ENCODE measurements at regions not wholly inside any gene's neighbourhood (a gene's known extent, or its start where the extent isn't known, plus 50 kb on each side); places are given as distances from the start of the nearest gene placed in this dataset.
"Not testable (repeated sequence)": the region's sequence is repeated elsewhere in the genome, so short reads cannot be mapped to it uniquely, and the experiment has no call there.

GRCh38 chr6:140341272-140341671, 966.8 kb upstream of the CITED2 start:
- H3K27ac Mint-ChIP-seq = no peak overlapping the region
- DNase-seq (no peak), ATAC-seq (ENCODE audit: low read depth in 2 of 2) (no peak)
- Histone ChIP-seq H3K36me3 (ENCODE audit: control insufficient read depth, insufficient read depth, low read length) (no peaks in the 10 kb centered on the region), H3K27me3 (ENCODE audit: control insufficient read depth, insufficient read depth, low read length) (no peaks in the 10 kb centered on the region), H3K4me3 (ENCODE audit: low read depth, low read length) (no peak overlapping the region), H3K9me3 (ENCODE audit: control insufficient read depth in 2 of 2, low read length in 2 of 2) (no peaks in the 10 kb centered on the region), H3K4me1 (ENCODE audit: control insufficient read depth, insufficient read depth, low read length, poor library complexity, severe bottlenecking) (no peaks in the 10 kb centered on the region), H3K27ac (ENCODE audit: insufficient read depth, low read length, poor library complexity, severe bottlenecking) (no peak overlapping the region)
- H3K4me1 Mint-ChIP-seq = no peaks in the 10 kb centered on the region
- peaks cover 0 to 4% (median 0%) of the 10 kb centered on the region in 7 donors for H3K9me3 Mint-ChIP-seq
- H3K4me3 Mint-ChIP-seq = no peak overlapping the region
- no peaks in the 10 kb centered on the region for H3K27me3 Mint-ChIP-seq
- no peaks in the 10 kb centered on the region for H3K36me3 Mint-ChIP-seq

GRCh38 chr6:140340795-140341194, 966.3 kb upstream of the CITED2 start:
- peaks cover 0 to 4% (median 0%) of the 10 kb centered on the region in 7 donors for H3K9me3 Mint-ChIP-seq
- no peak overlapping the region for H3K27ac ChIP-seq (ENCODE audit: insufficient read depth, low read length, poor library complexity, severe bottlenecking)

DNA sequence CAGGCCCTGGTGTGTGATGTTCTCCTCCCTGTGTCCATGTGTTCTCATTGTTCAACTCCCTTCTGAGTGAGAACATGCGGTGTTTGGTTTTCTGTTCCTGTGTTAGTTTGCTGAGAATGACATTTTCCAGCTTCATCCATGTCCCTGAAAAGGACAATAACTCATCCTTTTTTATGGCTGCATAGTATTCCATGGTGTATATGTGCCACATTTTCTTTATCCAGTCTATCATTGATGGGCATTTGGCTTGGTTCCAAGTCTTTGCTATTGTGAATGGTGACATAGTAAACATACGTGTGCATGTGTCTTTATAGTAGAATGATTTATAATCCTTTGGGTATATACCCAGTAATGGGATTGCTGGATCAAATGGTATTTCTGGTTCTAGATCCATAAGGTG, 964.6 kb upstream of the CITED2 start:
- not testable (repeated sequence) for H3K27ac ChIP-seq (ENCODE audit: insufficient read depth, low read length, poor library complexity, severe bottlenecking); H3K27me3 ChIP-seq (ENCODE audit: control insufficient read depth, insufficient read depth, low read length); H3K36me3 Mint-ChIP-seq; ATAC-seq (ENCODE audit: low read depth in 2 of 2); DNase-seq; H3K4me1 Mint-ChIP-seq; H3K9me3 ChIP-seq (ENCODE audit: control insufficient read depth in 2 of 2, low read length in 2 of 2); H3K27me3 Mint-ChIP-seq; H3K36me3 ChIP-seq (ENCODE audit: control insufficient read depth, insufficient read depth, low read length); H3K4me3 Mint-ChIP-seq; H3K27ac Mint-ChIP-seq; H3K4me1 ChIP-seq (ENCODE audit: control insufficient read depth, insufficient read depth, low read length, poor library complexity, severe bottlenecking); H3K4me3 ChIP-seq (ENCODE audit: low read depth, low read length); H3K9me3 Mint-ChIP-seq

More at GRCh38 chr6:140340795-140341194, 966.3 kb upstream of the CITED2 start:
- H3K36me3 ChIP-seq (ENCODE audit: control insufficient read depth, insufficient read depth, low read length) = no peaks in the 10 kb centered on the region
- no peak overlapping the region for H3K4me3 Mint-ChIP-seq
- H3K4me1 Mint-ChIP-seq = no peaks in the 10 kb centered on the region
- DNase-seq = no peak
- H3K27me3 Mint-ChIP-seq = no peaks in the 10 kb centered on the region
- no peaks in the 10 kb centered on the region for H3K4me1 ChIP-seq (ENCODE audit: control insufficient read depth, insufficient read depth, low read length, poor library complexity, severe bottlenecking)
- no peaks in the 10 kb centered on the region for H3K36me3 Mint-ChIP-seq
- no peaks in the 10 kb centered on the region for H3K27me3 ChIP-seq (ENCODE audit: control insufficient read depth, insufficient read depth, low read length)
- H3K4me3 ChIP-seq (ENCODE audit: low read depth, low read length) = no peak overlapping the region
- no peak overlapping the region for H3K27ac Mint-ChIP-seq
- no peaks in the 10 kb centered on the region for H3K9me3 ChIP-seq (ENCODE audit: control insufficient read depth in 2 of 2, low read length in 2 of 2)
- ATAC-seq (ENCODE audit: low read depth in 2 of 2) = no peak

- Histone ChIP-seq H3K4me1 (ENCODE audit: control insufficient read depth, insufficient read depth, low read length, poor library complexity, severe bottlenecking) (no peaks in the 10 kb centered on the region), H3K9me3 (ENCODE audit: control insufficient read depth in 2 of 2, low read length in 2 of 2) (no peaks in the 10 kb centered on the region), H3K36me3 (ENCODE audit: control insufficient read depth, insufficient read depth, low read length) (no peaks in the 10 kb centered on the region), H3K4me3 (ENCODE audit: low read depth, low read length) (no peak overlapping the region), H3K27ac (ENCODE audit: insufficient read depth, low read length, poor library complexity, severe bottlenecking) (no peak overlapping the region), H3K27me3 (ENCODE audit: control insufficient read depth, insufficient read depth, low read length) (no peaks in the 10 kb centered on the region)
- H3K27me3 Mint-ChIP-seq = no peaks in the 10 kb centered on the region
- H3K4me3 Mint-ChIP-seq = no peak overlapping the region
- ATAC-seq (ENCODE audit: low read depth in 2 of 2) (no peak), DNase-seq (peak in 1 of 3 donors; percentile 10)
- H3K36me3 Mint-ChIP-seq = no peaks in the 10 kb centered on the region
- H3K9me3 Mint-ChIP-seq = peaks cover 0 to 2% (median 0%) of the 10 kb centered on the region in 7 donors
- H3K27ac Mint-ChIP-seq = no peak overlapping the region
- no peaks in the 10 kb centered on the region for H3K4me1 Mint-ChIP-seq
These were observed 947.4 kb upstream of the CITED2 start for GRCh38 chr6:140321891-140322290.

GRCh38 chr6:140320081-140321080, 945.9 kb upstream of the CITED2 start:
- no peak overlapping the region for H3K4me3 ChIP-seq (ENCODE audit: low read depth, low read length)
- no peaks in the 10 kb centered on the region for H3K4me1 Mint-ChIP-seq
- H3K36me3 Mint-ChIP-seq = no peaks in the 10 kb centered on the region

GRCh38 chr6:140319209-140319608, 944.8 kb upstream of the CITED2 start:
- no peaks in the 10 kb centered on the region for H3K9me3 Mint-ChIP-seq
- no peak overlapping the region for H3K4me3 Mint-ChIP-seq
- Histone ChIP-seq H3K27ac (ENCODE audit: insufficient read depth, low read length, poor library complexity, severe bottlenecking) (no peak overlapping the region), H3K4me3 (ENCODE audit: low read depth, low read length) (no peak overlapping the region), H3K9me3 (ENCODE audit: control insufficient read depth in 2 of 2, low read length in 2 of 2) (no peaks in the 10 kb centered on the region), H3K4me1 (ENCODE audit: control insufficient read depth, insufficient read depth, low read length, poor library complexity, severe bottlenecking) (no peaks in the 10 kb centered on the region), H3K27me3 (ENCODE audit: control insufficient read depth, insufficient read depth, low read length) (no peaks in the 10 kb centered on the region), H3K36me3 (ENCODE audit: control insufficient read depth, insufficient read depth, low read length) (no peaks in the 10 kb centered on the region)
- H3K36me3 Mint-ChIP-seq = no peaks in the 10 kb centered on the region
- H3K4me1 Mint-ChIP-seq = no peaks in the 10 kb centered on the region
- H3K27ac Mint-ChIP-seq = no peak overlapping the region
- DNase-seq (peak in 1 of 3 donors; percentile 23), ATAC-seq (ENCODE audit: low read depth in 2 of 2) (no peak)
- H3K27me3 Mint-ChIP-seq = no peaks in the 10 kb centered on the region

More at GRCh38 chr6:140320081-140321080, 945.9 kb upstream of the CITED2 start:
- H3K9me3 Mint-ChIP-seq = peaks cover 0 to 2% (median 0%) of the 10 kb centered on the region in 7 donors
- no peak overlapping the region for H3K4me3 Mint-ChIP-seq
- ATAC-seq (ENCODE audit: low read depth in 2 of 2) = no peak
- H3K27me3 Mint-ChIP-seq = no peaks in the 10 kb centered on the region
- H3K4me1 ChIP-seq (ENCODE audit: control insufficient read depth, insufficient read depth, low read length, poor library complexity, severe bottlenecking) = no peaks in the 10 kb centered on the region
- no peak for DNase-seq
- no peaks in the 10 kb centered on the region for H3K9me3 ChIP-seq (ENCODE audit: control insufficient read depth in 2 of 2, low read length in 2 of 2)
- H3K36me3 ChIP-seq (ENCODE audit: control insufficient read depth, insufficient read depth, low read length) = no peaks in the 10 kb centered on the region
- H3K27ac Mint-ChIP-seq = no peak overlapping the region
- no peaks in the 10 kb centered on the region for H3K27me3 ChIP-seq (ENCODE audit: control insufficient read depth, insufficient read depth, low read length)
- H3K27ac ChIP-seq (ENCODE audit: insufficient read depth, low read length, poor library complexity, severe bottlenecking) = no peak overlapping the region

DNA sequence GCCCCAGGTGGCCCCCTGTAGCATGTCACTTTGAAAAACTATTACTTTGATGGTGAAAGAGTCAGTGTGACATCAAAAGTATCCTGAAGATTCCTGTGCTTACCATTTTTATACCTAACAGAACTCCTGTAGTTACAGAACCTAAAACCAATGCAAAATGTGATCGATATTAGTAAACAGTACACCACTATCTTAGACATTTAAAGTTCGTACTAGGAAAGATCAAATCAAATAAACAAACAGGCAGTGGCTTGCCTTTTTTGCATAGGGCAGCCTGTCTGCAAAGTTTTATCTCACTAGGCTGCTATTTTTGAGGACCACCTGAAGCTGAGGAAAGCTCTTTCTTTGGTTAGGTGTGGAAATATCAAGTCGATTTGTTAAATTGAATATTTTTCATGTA, 944.0 kb upstream of the CITED2 start:
- Histone ChIP-seq H3K9me3 (ENCODE audit: control insufficient read depth in 2 of 2, low read length in 2 of 2) (no peaks in the 10 kb centered on the region), H3K27me3 (ENCODE audit: control insufficient read depth, insufficient read depth, low read length) (no peaks in the 10 kb centered on the region), H3K4me3 (ENCODE audit: low read depth, low read length) (no peak overlapping the region), H3K36me3 (ENCODE audit: control insufficient read depth, insufficient read depth, low read length) (no peaks in the 10 kb centered on the region), H3K4me1 (ENCODE audit: control insufficient read depth, insufficient read depth, low read length, poor library complexity, severe bottlenecking) (no peaks in the 10 kb centered on the region), H3K27ac (ENCODE audit: insufficient read depth, low read length, poor library complexity, severe bottlenecking) (no peak overlapping the region)
- H3K36me3 Mint-ChIP-seq = no peaks in the 10 kb centered on the region
- no peaks in the 10 kb centered on the region for H3K27me3 Mint-ChIP-seq
- H3K4me1 Mint-ChIP-seq = no peaks in the 10 kb centered on the region
- ATAC-seq (ENCODE audit: low read depth in 2 of 2) = no peak
- no peaks in the 10 kb centered on the region for H3K9me3 Mint-ChIP-seq
- H3K4me3 Mint-ChIP-seq = no peak overlapping the region
- DNase-seq = no peak
- H3K27ac Mint-ChIP-seq = no peak overlapping the region

- no peak overlapping the region for H3K4me3 Mint-ChIP-seq
- no peaks in the 10 kb centered on the region for H3K27me3 ChIP-seq (ENCODE audit: control insufficient read depth, insufficient read depth, low read length)
These were observed 943.5 kb upstream of the CITED2 start for GRCh38 chr6:140317950-140318349.

More at GRCh38 chr6:140317950-140318349, 943.5 kb upstream of the CITED2 start:
- ATAC-seq (ENCODE audit: low read depth in 2 of 2) = no peak
- Histone ChIP-seq H3K36me3 (ENCODE audit: control insufficient read depth, insufficient read depth, low read length) (no peaks in the 10 kb centered on the region), H3K4me1 (ENCODE audit: control insufficient read depth, insufficient read depth, low read length, poor library complexity, severe bottlenecking) (no peaks in the 10 kb centered on the region), H3K9me3 (ENCODE audit: control insufficient read depth in 2 of 2, low read length in 2 of 2) (no peaks in the 10 kb centered on the region), H3K27ac (ENCODE audit: insufficient read depth, low read length, poor library complexity, severe bottlenecking) (no peak overlapping the region), H3K4me3 (ENCODE audit: low read depth, low read length) (no peak overlapping the region)
- no peak for DNase-seq
- Mint-ChIP-seq H3K27me3 (no peaks in the 10 kb centered on the region), H3K36me3 (no peaks in the 10 kb centered on the region), H3K27ac (no peak overlapping the region), H3K4me1 (no peaks in the 10 kb centered on the region), H3K9me3 (no peaks in the 10 kb centered on the region)

Data from CD4-positive, CD25-positive, alpha-beta regulatory T cell (primary cell).